Smooth muscle cell of the brain vasculature (primary cell): ENCODE measurements at regions not wholly inside any gene's neighbourhood (a gene's known extent, or its start where the extent isn't known, plus 50 kb on each side); places are given as distances from the start of the nearest gene placed in this dataset.
A peak's percentile ranks its signal among the peaks of the same experiment; 100 is the strongest.
"Not testable (repeated sequence)": the region's sequence is repeated elsewhere in the genome, so short reads cannot be mapped to it uniquely, and the experiment has no call there.

ENCODE experiments used
- DNase-seq: peaks from one replicate; pipeline ENCODE4 v3.0.0-alpha.2; 2012; ENCODE audit warnings: low read depth, low spot score

- DNase-seq, result no peak
Measured at GRCh38 chr12:18008642-18009041, 81.4 kb downstream of the RERGL start.

GRCh38 chr12:17999174-17999801 lies 90.7 kb downstream of the RERGL start:
- no peak for DNase-seq

- peak; percentile 7 for DNase-seq
Measured at GRCh38 chr12:17992002-17992656, 97.9 kb downstream of the RERGL start.

GRCh38 chr12:17982556-17982955 lies 107.4 kb downstream of the RERGL start:
- no peak for DNase-seq

- no peak for DNase-seq
Measured at GRCh38 chr12:17976202-17976601, 113.8 kb downstream of the RERGL start.

- no peak for DNase-seq
Measured at GRCh38 chr12:17975763-17976162, 114.2 kb downstream of the RERGL start.

- DNase-seq, result no peak
Measured at GRCh38 chr12:17975239-17975638, 114.8 kb downstream of the RERGL start.

GRCh38 chr12:17971850-17972249 lies 118.1 kb downstream of the RERGL start:
- DNase-seq, result no peak

GRCh38 chr12:17954788-17955187 lies 135.2 kb downstream of the RERGL start:
- no peak for DNase-seq

- no peak for DNase-seq
Measured at GRCh38 chr12:17950898-17951297, 139.1 kb downstream of the RERGL start.

- no peak for DNase-seq
Measured at GRCh38 chr12:17949558-17950141, 140.3 kb downstream of the RERGL start.

GRCh38 chr12:17928708-17929366 lies 161.2 kb downstream of the RERGL start:
- DNase-seq, result peak; percentile 6

- DNase-seq, result no peak
Measured at GRCh38 chr12:17918013-17918412, 172.0 kb downstream of the RERGL start.

GRCh38 chr12:17884581-17884980 lies 205.4 kb downstream of the RERGL start:
- no peak for DNase-seq

- DNase-seq, result no peak
Measured at GRCh38 chr12:17878714-17879113, 211.3 kb downstream of the RERGL start.

GRCh38 chr12:17875230-17875629 lies 214.8 kb downstream of the RERGL start:
- DNase-seq, result no peak

- DNase-seq, result no peak
Measured at GRCh38 chr12:17866802-17867201, 223.2 kb downstream of the RERGL start.

GRCh38 chr12:17855548-17855947 lies 234.4 kb downstream of the RERGL start:
- DNase-seq, result not testable (repeated sequence)

GRCh38 chr12:17853054-17853453 lies 236.9 kb downstream of the RERGL start:
- no peak for DNase-seq

- no peak for DNase-seq
Measured at GRCh38 chr12:17841496-17841895, 248.5 kb downstream of the RERGL start.

GRCh38 chr12:17829813-17830212 lies 260.2 kb downstream of the RERGL start:
- DNase-seq, result no peak

- DNase-seq, result no peak
Measured at GRCh38 chr12:17818931-17819330, 271.1 kb downstream of the RERGL start.

GRCh38 chr12:17810399-17810798 lies 279.6 kb downstream of the RERGL start:
- no peak for DNase-seq
